GM19240 (cell line): ENCODE measurements at regions not wholly inside any gene's neighbourhood (a gene's known extent, or its start where the extent isn't known, plus 50 kb on each side); places are given as distances from the start of the nearest gene placed in this dataset.
"Not testable (repeated sequence)": the region's sequence is repeated elsewhere in the genome, so short reads cannot be mapped to it uniquely, and the experiment has no call there.

Experiments used
- DNase-seq: peaks from one replicate; pipeline ENCODE4 v3.0.0; 2011; ENCODE audit warnings: low spot score; ENCODE audit not compliant: insufficient read length

GRCh38 chr3:34107669-34108068 lies 309.2 kb downstream of the PDCD6IP start:
- no peak for DNase-seq

- DNase-seq, result no peak
Measured at GRCh38 chr3:34109021-34109420, 310.6 kb downstream of the PDCD6IP start.

- no peak for DNase-seq
Measured at GRCh38 chr3:34109846-34110245, 311.4 kb downstream of the PDCD6IP start.

GRCh38 chr3:34111361-34111760 lies 312.9 kb downstream of the PDCD6IP start:
- no peak for DNase-seq

- not testable (repeated sequence) for DNase-seq
Measured at GRCh38 chr3:34112261-34112660, 313.8 kb downstream of the PDCD6IP start.

GRCh38 chr3:34131091-34131490 lies 332.7 kb downstream of the PDCD6IP start:
- DNase-seq, result no peak

GRCh38 chr3:34132069-34132692 lies 333.8 kb downstream of the PDCD6IP start:
- no peak for DNase-seq

- no peak for DNase-seq
Measured at GRCh38 chr3:34139566-34139965, 341.1 kb downstream of the PDCD6IP start.

- DNase-seq, result no peak
Measured at GRCh38 chr3:34140616-34141015, 342.2 kb downstream of the PDCD6IP start.

GRCh38 chr3:34141841-34142337 lies 343.5 kb downstream of the PDCD6IP start:
- no peak for DNase-seq

GRCh38 chr3:34145796-34146195 lies 347.4 kb downstream of the PDCD6IP start:
- DNase-seq, result no peak

- no peak for DNase-seq
Measured at GRCh38 chr3:34146596-34146995, 348.2 kb downstream of the PDCD6IP start.

GRCh38 chr3:34150992-34151391 lies 352.6 kb downstream of the PDCD6IP start:
- no peak for DNase-seq

GRCh38 chr3:34152656-34153055 lies 354.2 kb downstream of the PDCD6IP start:
- no peak for DNase-seq

- no peak for DNase-seq
Measured at GRCh38 chr3:34155108-34155507, 356.7 kb downstream of the PDCD6IP start.

- no peak for DNase-seq
Measured at GRCh38 chr3:34155666-34156065, 357.2 kb downstream of the PDCD6IP start.

GRCh38 chr3:34157491-34157890 lies 359.1 kb downstream of the PDCD6IP start:
- no peak for DNase-seq

- DNase-seq, result no peak
Measured at GRCh38 chr3:34159613-34160420, 361.4 kb downstream of the PDCD6IP start.

GRCh38 chr3:34169636-34170035 lies 371.2 kb downstream of the PDCD6IP start:
- not testable (repeated sequence) for DNase-seq

GRCh38 chr3:34174740-34175139 lies 376.3 kb downstream of the PDCD6IP start:
- no peak for DNase-seq

- no peak for DNase-seq
Measured at GRCh38 chr3:34175636-34176176, 377.3 kb downstream of the PDCD6IP start.

GRCh38 chr3:34176723-34177122 lies 378.3 kb downstream of the PDCD6IP start:
- DNase-seq, result no peak
